H1 (cell line): ENCODE measurements at regions not wholly inside any gene's neighbourhood (a gene's known extent, or its start where the extent isn't known, plus 50 kb on each side); places are given as distances from the start of the nearest gene placed in this dataset.

Experiments used
- MAFK ChIP-seq: IDR thresholded peaks from 2 replicates; pipeline ENCODE4 v1.6.1; 2012; ENCODE audit warnings: low read depth, mild to moderate bottlenecking, improper control_type of control experiment, low read length
- NANOG ChIP-seq: IDR thresholded peaks from 2 replicates; pipeline ENCODE4 v1.6.1; 2011; ENCODE audit warnings: low read length, low read depth, mild to moderate bottlenecking, inconsistent platforms; ENCODE audit not compliant: insufficient read depth, poor library complexity, severe bottlenecking
- SP1 ChIP-seq: IDR thresholded peaks from 2 replicates; pipeline ENCODE4 v1.6.1; 2011; ENCODE audit warnings: low read depth, low read length
- SUZ12 ChIP-seq: fragments of 200-600 bp; sonication (generic); IDR thresholded peaks from 2 replicates; pipeline ENCODE4 v1.6.1; 2012; ENCODE audit warnings: mild to moderate bottlenecking, inconsistent platforms, low read length, moderate library complexity, mixed read lengths
- TAF7 ChIP-seq: optimal IDR thresholded peaks from 2 replicates; pipeline ENCODE3; 2011; ENCODE audit warnings: low read depth, mild to moderate bottlenecking, inconsistent platforms, low read length, moderate library complexity, borderline replicate concordance
- TF ChIP-seq, protein P1 (sequence below): IDR thresholded peaks from 2 replicates; pipeline ENCODE4 v1.6.1; 2011; ENCODE audit warnings: low read depth, mild to moderate bottlenecking, low read length; ENCODE audit not compliant: insufficient read depth
- TF ChIP-seq, protein P2 (sequence below): IDR thresholded peaks from 2 replicates; pipeline ENCODE4 v1.6.1; 2011; ENCODE audit warnings: low read length, improper control_type of control experiment

DNA sequence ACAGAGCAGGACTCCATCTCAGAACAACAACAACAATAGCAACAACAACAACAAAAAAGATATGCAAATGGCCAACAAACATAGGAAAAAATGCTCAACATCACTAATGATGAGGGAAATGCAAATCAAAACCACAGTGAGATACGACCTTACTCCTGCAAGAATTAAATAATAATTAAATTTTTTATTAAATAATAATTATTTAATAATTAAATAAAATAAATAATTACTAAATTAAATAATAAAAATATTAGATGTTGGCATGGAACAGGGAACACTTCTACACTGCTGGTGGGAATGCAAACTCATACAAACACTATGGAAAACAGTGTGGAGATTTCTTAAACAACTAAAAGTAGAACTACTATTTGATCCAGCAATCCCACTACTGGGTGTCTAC lies 1022.3 kb upstream of the B3GALT2 start (continued):
- TF ChIP-seq NANOG, result no peak
- no peak for TF ChIP-seq TAF7
- TF ChIP-seq SP1, result no peak
- TF ChIP-seq, protein P1, sequence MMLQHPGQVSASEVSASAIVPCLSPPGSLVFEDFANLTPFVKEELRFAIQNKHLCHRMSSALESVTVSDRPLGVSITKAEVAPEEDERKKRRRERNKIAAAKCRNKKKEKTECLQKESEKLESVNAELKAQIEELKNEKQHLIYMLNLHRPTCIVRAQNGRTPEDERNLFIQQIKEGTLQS, result no peak
- no peak for TF ChIP-seq MAFK
- TF ChIP-seq SUZ12, result no peak
- TF ChIP-seq, protein P2, sequence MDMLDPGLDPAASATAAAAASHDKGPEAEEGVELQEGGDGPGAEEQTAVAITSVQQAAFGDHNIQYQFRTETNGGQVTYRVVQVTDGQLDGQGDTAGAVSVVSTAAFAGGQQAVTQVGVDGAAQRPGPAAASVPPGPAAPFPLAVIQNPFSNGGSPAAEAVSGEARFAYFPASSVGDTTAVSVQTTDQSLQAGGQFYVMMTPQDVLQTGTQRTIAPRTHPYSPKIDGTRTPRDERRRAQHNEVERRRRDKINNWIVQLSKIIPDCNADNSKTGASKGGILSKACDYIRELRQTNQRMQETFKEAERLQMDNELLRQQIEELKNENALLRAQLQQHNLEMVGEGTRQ, result no peak
